SK-N-SH treated with all-trans-retinoic acid at 6 μM for 48 hours (cell line): ENCODE measurements at regions not wholly inside any gene's neighbourhood (a gene's known extent, or its start where the extent isn't known, plus 50 kb on each side); places are given as distances from the start of the nearest gene placed in this dataset.
"Not testable (repeated sequence)": the region's sequence is repeated elsewhere in the genome, so short reads cannot be mapped to it uniquely, and the experiment has no call there.

Experiments
- ATAC-seq: fragments of 200-7000 bp; cut with Tn5 transposase; 3 replicates; pipeline ENCODE4 v1.9.1; 2020; ENCODE audit warnings: mild to moderate bottlenecking, moderate library complexity
- BACH2 ChIP-seq: fragments of 250-450 bp; sonication (Bioruptor Pico); IDR thresholded peaks from 2 replicates; pipeline ENCODE4 v1.9.0; 2021; ENCODE audit warnings: mild to moderate bottlenecking, borderline replicate concordance
- CREB5 ChIP-seq: fragments of 250-450 bp; sonication (Bioruptor Pico); IDR thresholded peaks from 2 replicates; pipeline ENCODE4 v1.5.1; 2020; ENCODE audit warnings: low read depth, mild to moderate bottlenecking, moderate library complexity
- ESRRG ChIP-seq: fragments of 250-450 bp; sonication (Bioruptor Pico); IDR thresholded peaks from 2 replicates; pipeline ENCODE4 v1.6.1; 2021; ENCODE audit warnings: mild to moderate bottlenecking
- GLIS3 ChIP-seq: fragments of 250-450 bp; sonication (Bioruptor Pico); IDR thresholded peaks from 2 replicates; pipeline ENCODE4 v1.5.0; 2020; ENCODE audit warnings: mild to moderate bottlenecking, moderate library complexity
- ISL1 ChIP-seq: fragments of 250-450 bp; sonication (Bioruptor Pico); IDR thresholded peaks from 2 replicates; pipeline ENCODE4 v2.1.2; 2022; ENCODE audit warnings: mild to moderate bottlenecking, moderate library complexity
- OSR1 ChIP-seq: fragments of 250-450 bp; sonication (Bioruptor Pico); IDR thresholded peaks from 2 replicates; pipeline ENCODE4 v1.8.0; 2022; ENCODE audit warnings: moderate library complexity, mild to moderate bottlenecking, inconsistent platforms
- PATZ1 ChIP-seq: fragments of 250-450 bp; sonication (Bioruptor Pico); IDR thresholded peaks from 2 replicates; pipeline ENCODE4 v1.8.0; 2020; ENCODE audit warnings: mild to moderate bottlenecking, moderate library complexity, borderline replicate concordance
- POU6F1 ChIP-seq: fragments of 250-450 bp; sonication (Bioruptor Pico); IDR thresholded peaks from 2 replicates; pipeline ENCODE4 v1.8.0; 2021; ENCODE audit warnings: low read depth, mild to moderate bottlenecking, moderate library complexity, borderline replicate concordance
- PPARA ChIP-seq: fragments of 250-450 bp; sonication (Bioruptor Pico); IDR thresholded peaks from 2 replicates; pipeline ENCODE4 v1.5.0; 2020; ENCODE audit warnings: mild to moderate bottlenecking, borderline replicate concordance
- RARB ChIP-seq: fragments of 250-450 bp; sonication (Bioruptor Pico); IDR thresholded peaks from 2 replicates; pipeline ENCODE4 v1.8.0; 2021; ENCODE audit warnings: mild to moderate bottlenecking, moderate library complexity
- TCF4 ChIP-seq: fragments of 250-450 bp; sonication (Bioruptor Pico); IDR thresholded peaks from 2 replicates; pipeline ENCODE4 v1.8.0; 2021; ENCODE audit warnings: mild to moderate bottlenecking, moderate library complexity, borderline replicate concordance
- TOX ChIP-seq: fragments of 250-450 bp; sonication (Bioruptor Pico); IDR thresholded peaks from 2 replicates; pipeline ENCODE4 v1.8.0; 2021; ENCODE audit warnings: mild to moderate bottlenecking, moderate library complexity, borderline replicate concordance
- TSHZ2 ChIP-seq: fragments of 250-450 bp; sonication (Bioruptor Pico); IDR thresholded peaks from 2 replicates; pipeline ENCODE4 v1.5.0; 2020; ENCODE audit warnings: mild to moderate bottlenecking, moderate library complexity
- ZC3H10 ChIP-seq: fragments of 250-450 bp; sonication (Bioruptor Pico); IDR thresholded peaks from 2 replicates; pipeline ENCODE4 v1.5.1; 2021; ENCODE audit warnings: mild to moderate bottlenecking, moderate library complexity
- ZFP3 ChIP-seq: fragments of 250-450 bp; sonication (Bioruptor Pico); IDR thresholded peaks from 2 replicates; pipeline ENCODE4 v1.5.0; 2020; ENCODE audit warnings: mild to moderate bottlenecking, moderate library complexity
- ZNF565 ChIP-seq: fragments of 450-650 bp; formaldehyde crosslinking; conservative IDR thresholded peaks from 2 replicates; pipeline ENCODE4 v1.5.0; 2020; ENCODE audit warnings: low read depth, mild to moderate bottlenecking, moderate library complexity
- ZNF70 ChIP-seq: fragments of 450-650 bp; formaldehyde crosslinking; IDR thresholded peaks from 2 replicates; pipeline ENCODE4 v1.5.0; 2020; ENCODE audit warnings: mild to moderate bottlenecking, moderate library complexity
- ZNF8 ChIP-seq: fragments of 450-650 bp; formaldehyde crosslinking; IDR thresholded peaks from 2 replicates; pipeline ENCODE4 v1.5.0; 2020; ENCODE audit warnings: mild to moderate bottlenecking, moderate library complexity

- TF ChIP-seq PATZ1 (no peak), BACH2 (CRISPR knock-in tag) (no peak), ZNF70 (no peak)
Measured at GRCh38 chr6:141764388-141764787, 368.3 kb upstream of the GJE1 start (continued).

GRCh38 chr6:141758430-141758829, 374.3 kb upstream of the GJE1 start:
- no peak for ATAC-seq
- TF ChIP-seq ISL1 (CRISPR knock-in tag) (no peak), ZC3H10 (no peak), ESRRG (no peak), POU6F1 (CRISPR knock-in tag) (no peak)

GRCh38 chr6:141753180-141753579, 379.5 kb upstream of the GJE1 start:
- no peak for TF ChIP-seq OSR1

GRCh38 chr6:141752677-141753076, 380.0 kb upstream of the GJE1 start:
- no peak for ATAC-seq
- TF ChIP-seq ZFP3 (CRISPR knock-in tag) (no peak), POU6F1 (CRISPR knock-in tag) (no peak), BACH2 (CRISPR knock-in tag) (no peak), TOX (CRISPR knock-in tag) (no peak), ZNF565 (no peak), ZNF8 (CRISPR knock-in tag) (no peak), ZC3H10 (no peak)
- TF ChIP-seq, all 23 proteins: peak for 0

More at GRCh38 chr6:141753180-141753579, 379.5 kb upstream of the GJE1 start:
- no peak for ATAC-seq

- ATAC-seq = not testable (repeated sequence)
Measured at GRCh38 chr6:141746324-141746723, 386.4 kb upstream of the GJE1 start.

GRCh38 chr6:141744971-141745370, 387.8 kb upstream of the GJE1 start:
- no peak for ATAC-seq
- TF ChIP-seq ISL1 (CRISPR knock-in tag) (no peak), TOX (CRISPR knock-in tag) (no peak), BACH2 (CRISPR knock-in tag) (no peak), GLIS3 (CRISPR knock-in tag) (no peak), RARB (CRISPR knock-in tag) (no peak), POU6F1 (CRISPR knock-in tag) (no peak), PPARA (CRISPR knock-in tag) (no peak), ESRRG (no peak), TSHZ2 (CRISPR knock-in tag) (no peak), CREB5 (CRISPR knock-in tag) (no peak), PATZ1 (no peak), ZNF70 (no peak), TCF4 (CRISPR knock-in tag) (no peak)
